HUES6 (cell line): ENCODE measurements at regions not wholly inside any gene's neighbourhood (a gene's known extent, or its start where the extent isn't known, plus 50 kb on each side); places are given as distances from the start of the nearest gene placed in this dataset.
"Not testable (repeated sequence)": the region's sequence is repeated elsewhere in the genome, so short reads cannot be mapped to it uniquely, and the experiment has no call there.

ENCODE experiments used
- H3K27ac ChIP-seq: 2 replicates; pipeline ENCODE4 v1.7.0; 2013; ENCODE audit warnings: low read depth, mild to moderate bottlenecking, low read length, inconsistent platforms
- H3K27me3 ChIP-seq: 2 replicates; pipeline ENCODE4 v1.6.1; 2013; ENCODE audit warnings: low read length; ENCODE audit not compliant: control insufficient read depth, insufficient read depth
- H3K36me3 ChIP-seq: 2 replicates; pipeline ENCODE4 v1.6.1; 2013; ENCODE audit warnings: low read length; ENCODE audit not compliant: control insufficient read depth, insufficient read depth
- H3K4me1 ChIP-seq: 2 replicates; pipeline ENCODE4 v1.6.1; 2013; ENCODE audit warnings: low read length; ENCODE audit not compliant: control insufficient read depth, insufficient read depth
- H3K4me3 ChIP-seq: 2 replicates; pipeline ENCODE4 v1.5.1; 2013; ENCODE audit warnings: low read depth, low read length
- H3K9ac ChIP-seq: one replicate; pipeline ENCODE4 v1.6.1; 2013; ENCODE audit warnings: mild to moderate bottlenecking, low read length
- H3K9me3 ChIP-seq: 2 replicates; pipeline ENCODE4 v1.6.1; 2013; ENCODE audit warnings: low read depth, low read length; ENCODE audit not compliant: control insufficient read depth, insufficient read depth

DNA sequence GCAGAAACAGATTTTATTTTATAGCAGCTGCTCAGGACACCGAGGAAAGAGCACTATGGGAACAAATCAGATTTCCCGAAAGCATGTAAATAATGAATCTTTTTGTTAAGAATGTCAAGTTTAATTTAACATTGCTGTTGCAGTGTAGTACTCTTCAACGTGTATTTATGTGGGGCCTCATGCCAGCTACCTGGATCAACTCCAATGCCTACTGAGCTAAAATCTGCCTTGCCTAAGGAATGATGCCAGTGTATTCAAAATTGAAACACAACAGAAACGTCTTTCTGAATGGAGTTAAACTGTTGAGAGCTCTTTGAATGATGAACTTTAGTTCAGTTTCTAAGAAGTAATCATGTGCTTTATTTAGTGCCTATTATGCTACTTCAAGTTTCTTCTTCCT, 1379.8 kb upstream of the ATXN8OS start:
- no peak overlapping the region for H3K4me3 ChIP-seq
- H3K36me3 ChIP-seq: no peaks in the 10 kb centered on the region
- no peak overlapping the region for H3K27ac ChIP-seq
- no peaks in the 10 kb centered on the region for H3K27me3 ChIP-seq
- H3K9me3 ChIP-seq: no peaks in the 10 kb centered on the region
- H3K4me1 ChIP-seq: peaks cover 1% of the 10 kb centered on the region; the same call in 1 of the 2 replicates
- no peak overlapping the region for H3K9ac ChIP-seq

DNA sequence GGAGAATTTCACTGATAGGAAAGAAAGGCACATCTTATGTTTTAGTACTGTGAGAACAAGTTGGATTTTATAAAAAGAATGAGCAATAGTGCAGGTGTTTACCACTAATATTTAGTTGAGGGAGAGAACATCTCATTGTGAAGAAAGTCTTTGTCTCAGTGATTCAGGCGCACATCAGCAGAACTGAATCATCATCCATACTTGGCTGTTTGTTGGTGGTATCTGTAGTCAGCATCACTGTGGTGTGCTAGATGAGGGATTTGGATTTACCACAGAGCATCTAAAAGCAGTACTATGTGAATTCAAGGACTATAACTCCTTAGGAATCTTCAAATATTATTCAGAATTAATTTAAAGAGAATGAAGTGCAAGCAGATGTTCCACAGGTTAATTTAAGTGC, 1380.5 kb upstream of the ATXN8OS start:
- peaks cover 5% of the 10 kb centered on the region; the same call in 1 of the 2 replicates for H3K4me1 ChIP-seq
- no peak overlapping the region for H3K9ac ChIP-seq
- no peak overlapping the region for H3K4me3 ChIP-seq
- no peaks in the 10 kb centered on the region for H3K27me3 ChIP-seq
- no peak overlapping the region for H3K27ac ChIP-seq
- H3K36me3 ChIP-seq: no peaks in the 10 kb centered on the region
- H3K9me3 ChIP-seq: no peaks in the 10 kb centered on the region

DNA sequence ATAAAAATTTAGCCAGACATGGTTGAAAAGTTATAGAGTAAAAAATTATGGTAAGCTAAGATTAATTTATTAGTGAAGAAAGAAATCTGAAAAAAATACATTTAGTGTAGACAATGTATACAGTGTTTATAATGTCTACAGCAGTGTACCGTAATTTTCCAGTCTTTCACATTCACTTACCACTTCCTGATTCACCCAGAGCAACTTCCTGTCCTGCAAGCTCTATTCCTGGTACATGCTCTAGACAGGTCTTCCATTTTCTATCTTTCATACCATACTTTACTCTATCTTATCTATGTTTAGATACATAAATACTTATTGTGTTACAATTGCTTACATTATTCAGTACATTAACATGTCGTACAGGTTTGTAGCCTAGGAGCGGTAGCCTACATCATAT, 1387.8 kb upstream of the ATXN8OS start:
- Histone ChIP-seq H3K4me3 (no peak overlapping the region), H3K27me3 (no peaks in the 10 kb centered on the region), H3K4me1 (peaks cover 21% of the 10 kb centered on the region), H3K9me3 (no peaks in the 10 kb centered on the region), H3K36me3 (no peaks in the 10 kb centered on the region), H3K9ac (no peak overlapping the region), H3K27ac (no peak overlapping the region)

DNA sequence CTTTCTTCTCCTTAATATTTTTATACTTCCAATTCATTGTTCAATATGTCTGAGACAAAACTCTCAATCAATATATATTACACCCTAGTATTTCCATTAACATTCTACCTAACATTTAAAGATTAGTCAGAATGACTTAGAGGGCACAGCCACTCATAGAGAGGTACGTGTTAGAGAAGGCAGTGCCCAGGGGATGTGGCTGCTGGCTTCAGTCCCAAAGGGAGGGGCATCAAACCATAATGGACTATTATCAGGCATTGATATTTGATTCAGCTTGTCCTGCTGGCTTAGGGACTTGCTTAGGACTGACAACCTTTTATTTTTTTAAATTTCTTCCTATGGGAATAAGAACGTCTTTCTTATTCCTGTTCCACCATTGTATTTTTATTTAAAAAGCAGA, 1392.0 kb upstream of the ATXN8OS start:
- Histone ChIP-seq H3K27me3 (no peaks in the 10 kb centered on the region), H3K4me3 (no peak overlapping the region), H3K9ac (no peak overlapping the region), H3K9me3 (no peaks in the 10 kb centered on the region), H3K4me1 (peaks cover 50% of the 10 kb centered on the region), H3K27ac (peak overlapping the region; percentile 92; the same call in 1 of the 2 replicates), H3K36me3 (no peaks in the 10 kb centered on the region)

DNA sequence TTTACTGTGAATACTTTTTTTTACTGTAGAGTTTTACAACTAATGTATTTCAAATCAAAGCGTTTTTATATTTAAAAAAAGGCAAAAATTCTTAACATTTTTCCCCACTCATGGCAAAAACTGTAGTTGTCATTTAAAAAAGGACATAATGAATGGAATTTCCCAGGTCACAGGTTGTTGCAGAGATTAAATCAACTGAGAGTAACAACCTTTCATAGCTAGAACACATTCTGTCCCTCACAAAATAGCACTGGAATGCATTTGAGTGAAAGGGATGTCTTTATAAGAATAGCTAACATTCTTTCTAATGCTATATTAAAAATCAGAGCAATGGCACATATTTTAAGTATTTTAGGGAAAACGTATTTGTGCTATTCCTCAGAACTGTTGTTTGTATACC, 1393.3 kb upstream of the ATXN8OS start:
- Histone ChIP-seq H3K9me3 (no peaks in the 10 kb centered on the region), H3K27ac (peak overlapping the region; percentile 92; the same call in 1 of the 2 replicates), H3K4me1 (peaks cover 50% of the 10 kb centered on the region), H3K4me3 (no peak overlapping the region), H3K9ac (peak overlapping the region; percentile 42), H3K36me3 (no peaks in the 10 kb centered on the region), H3K27me3 (no peaks in the 10 kb centered on the region)

DNA sequence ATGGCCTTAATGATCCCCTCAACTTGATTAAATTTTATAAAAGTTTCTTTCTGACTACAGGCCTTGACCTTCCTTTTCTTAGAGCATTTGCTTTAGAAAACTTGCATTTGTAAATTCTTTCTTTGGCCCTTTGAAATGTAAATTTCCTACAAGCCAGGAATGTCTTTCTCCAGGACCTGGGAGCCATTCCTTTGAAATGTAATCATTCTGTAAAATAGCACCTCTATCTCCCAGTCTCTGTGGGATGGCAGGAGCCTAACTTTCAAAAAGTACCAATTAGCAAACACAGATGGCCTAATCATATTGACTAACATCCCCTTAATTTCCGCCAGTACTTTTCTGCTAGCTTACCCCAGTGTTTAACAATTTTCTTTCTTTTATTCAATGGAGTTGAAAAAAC, 1394.2 kb upstream of the ATXN8OS start:
- peak overlapping the region; percentile 36 for H3K9ac ChIP-seq
- H3K27me3 ChIP-seq: no peaks in the 10 kb centered on the region
- H3K9me3 ChIP-seq: no peaks in the 10 kb centered on the region
- H3K36me3 ChIP-seq: no peaks in the 10 kb centered on the region
- peaks cover 50% of the 10 kb centered on the region for H3K4me1 ChIP-seq
- H3K4me3 ChIP-seq: peak overlapping the region; percentile 38
- peak overlapping the region; percentile 92; the same call in 1 of the 2 replicates for H3K27ac ChIP-seq

DNA sequence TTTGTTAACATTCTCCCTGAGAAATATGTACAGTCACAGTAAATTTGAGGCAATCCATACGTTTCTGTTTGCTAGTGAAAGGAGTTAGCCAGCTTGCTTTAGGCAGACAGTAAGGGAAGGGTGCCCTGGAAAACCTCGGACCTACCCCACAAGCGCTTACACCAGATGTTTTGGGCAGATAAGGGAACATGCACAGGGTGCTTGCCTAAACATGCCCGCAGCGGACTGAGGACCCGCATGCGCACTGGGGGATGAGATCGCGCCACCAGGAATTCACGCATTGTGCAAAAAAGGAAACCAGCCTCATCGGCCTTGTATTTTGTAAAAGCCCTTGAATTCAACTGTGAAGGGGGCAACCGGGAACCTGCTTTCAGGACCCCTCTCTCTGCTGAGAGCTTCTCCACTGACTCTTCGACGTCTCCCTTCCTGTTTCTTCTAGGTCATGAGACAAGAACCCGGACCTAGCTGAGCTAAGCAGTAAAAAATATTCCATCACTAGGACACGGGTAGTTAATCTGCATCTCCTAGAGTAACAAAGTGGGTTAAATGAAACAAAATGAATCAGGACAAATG, 1399.2 kb upstream of the ATXN8OS start:
- Histone ChIP-seq H3K27ac (no peak overlapping the region), H3K36me3 (no peaks in the 10 kb centered on the region), H3K4me1 (peaks cover 22% of the 10 kb centered on the region), H3K9me3 (peaks cover 9% of the 10 kb centered on the region), H3K9ac (no peak overlapping the region), H3K27me3 (no peaks in the 10 kb centered on the region), H3K4me3 (no peak overlapping the region)

DNA sequence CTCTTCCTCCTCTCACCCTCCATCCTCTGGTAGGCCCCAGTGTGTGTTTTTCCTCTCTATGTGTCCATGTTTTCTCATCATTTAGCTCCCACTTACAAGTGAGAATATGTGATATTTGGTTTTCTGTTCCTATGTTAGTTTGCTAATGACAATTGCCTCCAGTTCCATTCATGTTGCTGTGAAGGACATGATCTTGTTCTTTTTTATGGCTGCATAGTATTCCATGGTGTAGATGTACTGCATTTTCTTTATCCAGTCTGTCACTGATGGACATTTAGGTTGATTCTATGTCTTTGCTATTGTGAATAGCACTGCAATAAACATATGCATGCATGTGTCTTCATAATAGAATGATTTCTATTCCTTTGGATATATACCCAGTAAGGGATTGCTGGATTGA, 1401.6 kb upstream of the ATXN8OS start:
- not testable (repeated sequence) for H3K27me3 ChIP-seq, H3K4me3 ChIP-seq, H3K27ac ChIP-seq, H3K9me3 ChIP-seq, H3K36me3 ChIP-seq, H3K4me1 ChIP-seq, H3K9ac ChIP-seq

DNA sequence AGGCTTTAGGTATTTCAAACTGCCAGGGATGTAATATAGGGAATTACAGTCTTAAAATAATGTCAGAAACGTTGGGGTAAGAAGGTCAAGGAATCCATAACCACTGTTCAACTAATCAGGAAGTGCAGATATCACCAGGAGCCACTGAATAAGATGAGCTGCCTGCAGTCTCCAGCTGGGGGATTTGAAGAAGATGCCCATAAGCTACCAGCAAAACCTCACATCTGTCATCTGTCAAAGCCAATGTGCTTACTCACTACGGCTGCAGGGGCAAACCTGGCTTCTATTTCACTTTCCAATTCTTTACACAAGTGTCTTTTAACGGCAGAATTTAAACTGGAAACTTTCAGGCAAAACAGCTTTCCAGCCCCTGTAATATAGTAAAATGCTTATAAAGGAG, 1410.1 kb upstream of the ATXN8OS start:
- H3K27me3 ChIP-seq: no peaks in the 10 kb centered on the region
- no peaks in the 10 kb centered on the region for H3K36me3 ChIP-seq
- no peak overlapping the region for H3K27ac ChIP-seq
- no peaks in the 10 kb centered on the region for H3K4me1 ChIP-seq
- H3K4me3 ChIP-seq: no peak overlapping the region
- H3K9me3 ChIP-seq: no peaks in the 10 kb centered on the region
- H3K9ac ChIP-seq: no peak overlapping the region

DNA sequence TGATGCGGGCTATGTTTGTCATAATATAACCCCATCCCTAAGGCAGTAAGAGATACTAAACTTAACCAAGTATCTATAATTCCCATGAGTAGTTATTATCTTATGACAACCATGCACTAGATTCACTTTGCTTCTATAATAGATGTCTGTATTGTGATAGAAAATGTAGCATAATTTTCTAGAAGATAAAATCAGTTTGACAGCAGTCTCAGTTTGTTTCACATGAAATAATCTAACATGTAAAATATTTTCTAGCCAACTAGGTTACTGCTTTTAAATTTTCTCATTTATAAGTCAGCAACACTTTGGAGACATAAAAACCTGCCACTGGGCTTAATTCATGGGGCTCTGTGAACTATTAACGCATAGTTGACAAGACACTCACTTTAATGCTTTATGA, 1410.7 kb upstream of the ATXN8OS start:
- no peak overlapping the region for H3K9ac ChIP-seq
- H3K4me1 ChIP-seq: no peaks in the 10 kb centered on the region
- no peak overlapping the region for H3K4me3 ChIP-seq
- H3K36me3 ChIP-seq: no peaks in the 10 kb centered on the region
- H3K27ac ChIP-seq: no peak overlapping the region
- no peaks in the 10 kb centered on the region for H3K27me3 ChIP-seq
- H3K9me3 ChIP-seq: no peaks in the 10 kb centered on the region

DNA sequence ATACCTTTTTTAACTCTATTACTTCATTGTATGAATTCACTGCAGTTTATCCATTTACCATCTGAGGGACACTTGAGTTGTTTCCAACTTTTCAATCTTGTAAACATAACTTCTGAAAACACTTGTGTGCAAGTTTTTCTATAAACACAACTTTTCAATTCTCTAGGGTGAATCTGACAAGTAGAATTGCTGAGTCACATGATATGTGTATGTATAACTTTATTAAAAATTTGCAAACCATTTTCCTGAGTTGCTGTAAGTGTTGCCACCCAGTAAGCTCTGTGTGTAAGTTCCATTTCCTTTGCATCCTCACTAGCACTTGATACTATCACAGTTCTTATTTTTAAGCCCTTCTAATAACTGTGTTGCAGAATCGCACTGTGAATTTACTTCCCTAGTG, 1415.6 kb upstream of the ATXN8OS start:
- H3K4me3 ChIP-seq: no peak overlapping the region
- peaks cover 11% of the 10 kb centered on the region for H3K4me1 ChIP-seq
- no peaks in the 10 kb centered on the region for H3K9me3 ChIP-seq
- H3K27me3 ChIP-seq: no peaks in the 10 kb centered on the region
- H3K9ac ChIP-seq: no peak overlapping the region
- H3K27ac ChIP-seq: no peak overlapping the region
- H3K36me3 ChIP-seq: no peaks in the 10 kb centered on the region

DNA sequence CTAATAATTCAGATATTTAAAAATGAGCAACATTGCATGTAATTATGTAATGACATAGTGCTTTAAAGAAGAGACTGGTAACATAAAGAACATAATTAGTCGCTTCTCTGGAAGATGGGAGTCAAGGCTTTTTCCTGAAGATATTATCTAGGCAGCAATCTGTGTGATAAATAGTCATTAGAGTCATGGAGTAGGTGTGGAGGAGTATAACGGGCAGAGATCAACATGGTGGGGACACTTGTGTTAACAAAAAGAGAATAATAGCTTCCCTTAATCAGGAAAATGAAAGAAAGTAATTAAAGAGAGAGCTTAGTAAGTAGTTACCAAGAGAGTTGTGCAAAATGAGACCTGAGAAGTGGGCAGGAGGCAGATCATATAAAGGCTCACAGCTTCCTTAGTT, 1417.1 kb upstream of the ATXN8OS start:
- Histone ChIP-seq H3K27me3 (no peaks in the 10 kb centered on the region), H3K36me3 (no peaks in the 10 kb centered on the region), H3K27ac (no peak overlapping the region), H3K9ac (no peak overlapping the region), H3K4me1 (peaks cover 17% of the 10 kb centered on the region), H3K4me3 (no peak overlapping the region), H3K9me3 (no peaks in the 10 kb centered on the region)
